ENCODE measurements at regions not wholly inside any gene's neighbourhood (a gene's known extent, or its start where the extent isn't known, plus 50 kb on each side); places are given as distances from the start of the nearest gene placed in this dataset.

- DNase-seq (ENCODE audit: extremely low read depth in 1 of 2, low read depth in 1 of 2) = no peak
These were observed 656.6 kb downstream of the TBC1D4 start for GRCh38 chr13:74825152-74825937.

- DNase-seq (ENCODE audit: extremely low read depth in 1 of 2, low read depth in 1 of 2) = no peak
These were observed 661.2 kb downstream of the TBC1D4 start for GRCh38 chr13:74820809-74821208.

- no peak for DNase-seq (ENCODE audit: extremely low read depth in 1 of 2, low read depth in 1 of 2)
These were observed 662.4 kb downstream of the TBC1D4 start for GRCh38 chr13:74819549-74819948.

GRCh38 chr13:74816737-74817136 lies 665.2 kb downstream of the TBC1D4 start:
- no peak for DNase-seq (ENCODE audit: extremely low read depth in 1 of 2, low read depth in 1 of 2)

- DNase-seq (ENCODE audit: extremely low read depth in 1 of 2, low read depth in 1 of 2) = no peak
These were observed 662.0 kb upstream of the KLF12 start for GRCh38 chr13:74796157-74796556.

GRCh38 chr13:74795526-74795925 lies 661.3 kb upstream of the KLF12 start:
- DNase-seq (ENCODE audit: extremely low read depth in 1 of 2, low read depth in 1 of 2) = no peak

- DNase-seq (ENCODE audit: extremely low read depth in 1 of 2, low read depth in 1 of 2) = no peak
These were observed 660.4 kb upstream of the KLF12 start for GRCh38 chr13:74794582-74794981.

- DNase-seq (ENCODE audit: extremely low read depth in 1 of 2, low read depth in 1 of 2) = no peak
These were observed 659.9 kb upstream of the KLF12 start for GRCh38 chr13:74794147-74794546.

- no peak for DNase-seq (ENCODE audit: extremely low read depth in 1 of 2, low read depth in 1 of 2)
These were observed 650.8 kb upstream of the KLF12 start for GRCh38 chr13:74784959-74785358.

GRCh38 chr13:74778946-74779345 lies 644.7 kb upstream of the KLF12 start:
- DNase-seq (ENCODE audit: extremely low read depth in 1 of 2, low read depth in 1 of 2) = no peak

GRCh38 chr13:74778087-74778486 lies 643.9 kb upstream of the KLF12 start:
- no peak for DNase-seq (ENCODE audit: extremely low read depth in 1 of 2, low read depth in 1 of 2)

GRCh38 chr13:74774264-74774663 lies 640.1 kb upstream of the KLF12 start:
- no peak for DNase-seq (ENCODE audit: extremely low read depth in 1 of 2, low read depth in 1 of 2)

GRCh38 chr13:74773248-74773647 lies 639.0 kb upstream of the KLF12 start:
- DNase-seq (ENCODE audit: extremely low read depth in 1 of 2, low read depth in 1 of 2) = no peak

- DNase-seq (ENCODE audit: extremely low read depth in 1 of 2, low read depth in 1 of 2) = no peak
These were observed 637.8 kb upstream of the KLF12 start for GRCh38 chr13:74771964-74772363.

GRCh38 chr13:74770361-74770760 lies 636.2 kb upstream of the KLF12 start:
- no peak for DNase-seq (ENCODE audit: extremely low read depth in 1 of 2, low read depth in 1 of 2)

GRCh38 chr13:74769333-74769732 lies 635.1 kb upstream of the KLF12 start:
- DNase-seq (ENCODE audit: extremely low read depth in 1 of 2, low read depth in 1 of 2) = no peak

GRCh38 chr13:74768521-74769085 lies 634.4 kb upstream of the KLF12 start:
- DNase-seq (ENCODE audit: extremely low read depth in 1 of 2, low read depth in 1 of 2) = no peak

GRCh38 chr13:74767050-74767449 lies 632.8 kb upstream of the KLF12 start:
- no peak for DNase-seq (ENCODE audit: extremely low read depth in 1 of 2, low read depth in 1 of 2)

GRCh38 chr13:74765955-74766354 lies 631.8 kb upstream of the KLF12 start:
- no peak for DNase-seq (ENCODE audit: extremely low read depth in 1 of 2, low read depth in 1 of 2)

- DNase-seq (ENCODE audit: extremely low read depth in 1 of 2, low read depth in 1 of 2) = no peak
These were observed 627.9 kb upstream of the KLF12 start for GRCh38 chr13:74761801-74762757.

GRCh38 chr13:74758188-74758587 lies 624.0 kb upstream of the KLF12 start:
- no peak for DNase-seq (ENCODE audit: extremely low read depth in 1 of 2, low read depth in 1 of 2)

GRCh38 chr13:74755065-74755464 lies 620.9 kb upstream of the KLF12 start:
- DNase-seq (ENCODE audit: extremely low read depth in 1 of 2, low read depth in 1 of 2) = no peak

All from activated CD8-positive, alpha-beta memory T cell treated with anti-CD3 and anti-CD28 coated beads for 1 hour (primary cell).